ENCODE measurements at regions not wholly inside any gene's neighbourhood (a gene's known extent, or its start where the extent isn't known, plus 50 kb on each side); places are given as distances from the start of the nearest gene placed in this dataset.

- no peak for DNase-seq (ENCODE audit: low spot score, unreplicated experiment)
- TF ChIP-seq, protein P1, sequence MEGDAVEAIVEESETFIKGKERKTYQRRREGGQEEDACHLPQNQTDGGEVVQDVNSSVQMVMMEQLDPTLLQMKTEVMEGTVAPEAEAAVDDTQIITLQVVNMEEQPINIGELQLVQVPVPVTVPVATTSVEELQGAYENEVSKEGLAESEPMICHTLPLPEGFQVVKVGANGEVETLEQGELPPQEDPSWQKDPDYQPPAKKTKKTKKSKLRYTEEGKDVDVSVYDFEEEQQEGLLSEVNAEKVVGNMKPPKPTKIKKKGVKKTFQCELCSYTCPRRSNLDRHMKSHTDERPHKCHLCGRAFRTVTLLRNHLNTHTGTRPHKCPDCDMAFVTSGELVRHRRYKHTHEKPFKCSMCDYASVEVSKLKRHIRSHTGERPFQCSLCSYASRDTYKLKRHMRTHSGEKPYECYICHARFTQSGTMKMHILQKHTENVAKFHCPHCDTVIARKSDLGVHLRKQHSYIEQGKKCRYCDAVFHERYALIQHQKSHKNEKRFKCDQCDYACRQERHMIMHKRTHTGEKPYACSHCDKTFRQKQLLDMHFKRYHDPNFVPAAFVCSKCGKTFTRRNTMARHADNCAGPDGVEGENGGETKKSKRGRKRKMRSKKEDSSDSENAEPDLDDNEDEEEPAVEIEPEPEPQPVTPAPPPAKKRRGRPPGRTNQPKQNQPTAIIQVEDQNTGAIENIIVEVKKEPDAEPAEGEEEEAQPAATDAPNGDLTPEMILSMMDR (IDR thresholded peaks at IDR 0.05; ENCODE audit: unreplicated experiment) = no peak
- Mint-ChIP-seq H3K27ac (no peak overlapping the region), H3K4me1 (ENCODE audit: low read depth) (peaks cover 4% of the 10 kb centered on the region), H3K27me3 (peaks cover 88% of the 10 kb centered on the region), H3K9me3 (ENCODE audit: low read depth) (no peaks in the 10 kb centered on the region), H3K4me3 (ENCODE audit: low read depth) (no peak overlapping the region), H3K36me3 (ENCODE audit: insufficient read depth) (no peaks in the 10 kb centered on the region)
Measured at GRCh38 chr3:127134887-127135240, 58.1 kb upstream of the PRR23E start.

DNA sequence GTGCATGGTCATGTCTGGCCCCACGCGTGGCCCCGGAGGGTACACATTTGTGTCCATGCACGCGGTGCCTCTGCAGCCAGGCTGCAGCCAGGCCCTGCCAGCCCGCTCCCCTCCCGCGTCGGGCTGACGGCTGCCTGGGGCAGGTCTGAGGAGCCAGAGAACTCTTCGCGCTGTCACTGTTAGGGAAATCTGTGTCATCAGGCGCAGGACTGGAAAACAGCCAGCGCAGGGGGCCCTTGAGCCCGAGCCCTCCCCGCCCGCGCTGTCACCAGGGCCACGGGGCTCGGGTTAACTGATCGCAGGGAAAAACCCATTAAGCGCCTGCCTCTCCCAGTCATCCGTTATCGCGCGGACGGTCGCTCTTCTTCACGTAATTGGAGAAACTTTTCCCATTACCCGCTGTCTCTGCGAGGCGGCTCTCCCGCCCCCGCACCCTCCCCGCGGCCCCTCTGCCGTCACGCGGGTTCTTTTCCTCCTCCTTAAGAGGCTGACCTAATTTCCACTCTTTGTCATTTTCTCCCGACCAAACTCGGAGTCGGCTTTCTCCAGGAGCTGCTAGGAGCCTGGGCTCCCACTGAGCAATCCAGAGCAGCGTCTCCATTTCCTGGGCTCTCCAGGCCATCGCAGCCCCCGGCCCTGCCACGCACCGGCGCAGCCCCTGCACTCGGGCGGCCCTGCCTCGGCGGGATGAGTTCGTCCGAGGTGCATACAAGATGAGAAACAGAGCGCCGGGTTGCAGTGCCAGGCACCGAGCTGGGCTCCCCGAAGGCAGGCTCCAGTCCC is 57.5 kb upstream of the PRR23E start:
- Mint-ChIP-seq H3K36me3 (ENCODE audit: insufficient read depth) (no peaks in the 10 kb centered on the region), H3K9me3 (ENCODE audit: low read depth) (no peaks in the 10 kb centered on the region), H3K4me3 (ENCODE audit: low read depth) (peak overlapping the region; percentile 29), H3K4me1 (ENCODE audit: low read depth) (peaks cover 4% of the 10 kb centered on the region), H3K27me3 (peaks cover 90% of the 10 kb centered on the region), H3K27ac (no peak overlapping the region)
- no peak for DNase-seq (ENCODE audit: low spot score, unreplicated experiment)
- TF ChIP-seq, protein P1 (IDR thresholded peaks at IDR 0.05; ENCODE audit: unreplicated experiment) = no peak

GRCh38 chr3:127136024-127136600 is 56.8 kb upstream of the PRR23E start:
- peaks cover 87% of the 10 kb centered on the region for H3K27me3 Mint-ChIP-seq

GRCh38 chr3:127136706-127137105 is 56.2 kb upstream of the PRR23E start:
- H3K4me3 Mint-ChIP-seq (ENCODE audit: low read depth) = no peak overlapping the region
- no peak overlapping the region for H3K27ac Mint-ChIP-seq
- peaks cover 87% of the 10 kb centered on the region for H3K27me3 Mint-ChIP-seq
- TF ChIP-seq, protein P1 (IDR thresholded peaks at IDR 0.05; ENCODE audit: unreplicated experiment) = no peak
- peaks cover 5% of the 10 kb centered on the region for H3K4me1 Mint-ChIP-seq (ENCODE audit: low read depth)
- H3K9me3 Mint-ChIP-seq (ENCODE audit: low read depth) = no peaks in the 10 kb centered on the region
- no peak for DNase-seq (ENCODE audit: low spot score, unreplicated experiment)
- H3K36me3 Mint-ChIP-seq (ENCODE audit: insufficient read depth) = no peaks in the 10 kb centered on the region

More at GRCh38 chr3:127136024-127136600, 56.8 kb upstream of the PRR23E start:
- no peak overlapping the region for H3K4me3 Mint-ChIP-seq (ENCODE audit: low read depth)
- peaks cover 4% of the 10 kb centered on the region for H3K4me1 Mint-ChIP-seq (ENCODE audit: low read depth)
- no peak overlapping the region for H3K27ac Mint-ChIP-seq
- H3K36me3 Mint-ChIP-seq (ENCODE audit: insufficient read depth) = no peaks in the 10 kb centered on the region
- no peak for DNase-seq (ENCODE audit: low spot score, unreplicated experiment)
- TF ChIP-seq, protein P1 (IDR thresholded peaks at IDR 0.05; ENCODE audit: unreplicated experiment) = no peak
- H3K9me3 Mint-ChIP-seq (ENCODE audit: low read depth) = no peaks in the 10 kb centered on the region

- no peak overlapping the region for H3K27ac Mint-ChIP-seq
- H3K4me1 Mint-ChIP-seq (ENCODE audit: low read depth) = peaks cover 9% of the 10 kb centered on the region
- no peak overlapping the region for H3K4me3 Mint-ChIP-seq (ENCODE audit: low read depth)
- no peaks in the 10 kb centered on the region for H3K36me3 Mint-ChIP-seq (ENCODE audit: insufficient read depth)
- peaks cover 87% of the 10 kb centered on the region for H3K27me3 Mint-ChIP-seq
- no peak for DNase-seq (ENCODE audit: low spot score, unreplicated experiment)
- no peaks in the 10 kb centered on the region for H3K9me3 Mint-ChIP-seq (ENCODE audit: low read depth)
- TF ChIP-seq, protein P1 (IDR thresholded peaks at IDR 0.05; ENCODE audit: unreplicated experiment) = no peak
Measured at GRCh38 chr3:127137113-127137512, 55.8 kb upstream of the PRR23E start.

Data from progenitor cell of endocrine pancreas (in vitro differentiated cells).